Stimulated activated CD8-positive, alpha-beta memory T cell treated with anti-CD3 and anti-CD28 coated beads, Interleukin-15, amount 100 ng/mL, for 24 hours (primary cell): ENCODE measurements at regions not wholly inside any gene's neighbourhood (a gene's known extent, or its start where the extent isn't known, plus 50 kb on each side); places are given as distances from the start of the nearest gene placed in this dataset.

Source experiments
- DNase-seq: peaks from one replicate; pipeline ENCODE4 v3.0.0-alpha.2; 2020; ENCODE audit warnings: low read depth

- no peak for DNase-seq
These were observed 262.5 kb downstream of the GXYLT1 start for GRCh38 chr12:41881891-41882805.

GRCh38 chr12:41869432-41869831 is 275.2 kb downstream of the GXYLT1 start:
- no peak for DNase-seq

GRCh38 chr12:41866878-41867430 is 277.7 kb downstream of the GXYLT1 start:
- no peak for DNase-seq

- no peak for DNase-seq
These were observed 288.4 kb downstream of the GXYLT1 start for GRCh38 chr12:41856228-41856627.

- DNase-seq: no peak
These were observed 294.6 kb downstream of the GXYLT1 start for GRCh38 chr12:41850046-41850445.

- no peak for DNase-seq
These were observed 298.0 kb downstream of the GXYLT1 start for GRCh38 chr12:41846718-41847117.

- no peak for DNase-seq
These were observed 308.3 kb downstream of the GXYLT1 start for GRCh38 chr12:41836416-41836815.

GRCh38 chr12:41835556-41835955 is 309.1 kb downstream of the GXYLT1 start:
- DNase-seq: no peak

- DNase-seq: no peak
These were observed 324.7 kb downstream of the GXYLT1 start for GRCh38 chr12:41819948-41820347.

- DNase-seq: no peak
These were observed 340.6 kb downstream of the GXYLT1 start for GRCh38 chr12:41804026-41804425.

- no peak for DNase-seq
These were observed 341.9 kb downstream of the GXYLT1 start for GRCh38 chr12:41802803-41803202.

GRCh38 chr12:41801261-41801660 is 343.4 kb downstream of the GXYLT1 start:
- DNase-seq: no peak

GRCh38 chr12:41799671-41800070 is 345.0 kb downstream of the GXYLT1 start:
- DNase-seq: no peak

GRCh38 chr12:41795910-41796309 is 348.8 kb downstream of the GXYLT1 start:
- no peak for DNase-seq

GRCh38 chr12:41795051-41795600 is 349.5 kb downstream of the GXYLT1 start:
- no peak for DNase-seq

- no peak for DNase-seq
These were observed 350.3 kb downstream of the GXYLT1 start for GRCh38 chr12:41794336-41794735.

GRCh38 chr12:41784957-41785356 is 359.7 kb downstream of the GXYLT1 start:
- no peak for DNase-seq

GRCh38 chr12:41778934-41779333 is 365.7 kb downstream of the GXYLT1 start:
- DNase-seq: no peak

GRCh38 chr12:41777064-41777790 is 367.4 kb downstream of the GXYLT1 start:
- DNase-seq: no peak

GRCh38 chr12:41772478-41772877 is 372.2 kb downstream of the GXYLT1 start:
- no peak for DNase-seq

GRCh38 chr12:41769810-41770209 is 374.9 kb downstream of the GXYLT1 start:
- DNase-seq: no peak

- DNase-seq: no peak
These were observed 376.2 kb downstream of the GXYLT1 start for GRCh38 chr12:41768456-41768855.

- DNase-seq: no peak
These were observed 382.0 kb downstream of the GXYLT1 start for GRCh38 chr12:41762691-41763090.
